ENCODE measurements at regions not wholly inside any gene's neighbourhood (a gene's known extent, or its start where the extent isn't known, plus 50 kb on each side); places are given as distances from the start of the nearest gene placed in this dataset.
"Not testable (repeated sequence)": the region's sequence is repeated elsewhere in the genome, so short reads cannot be mapped to it uniquely, and the experiment has no call there.

DNA sequence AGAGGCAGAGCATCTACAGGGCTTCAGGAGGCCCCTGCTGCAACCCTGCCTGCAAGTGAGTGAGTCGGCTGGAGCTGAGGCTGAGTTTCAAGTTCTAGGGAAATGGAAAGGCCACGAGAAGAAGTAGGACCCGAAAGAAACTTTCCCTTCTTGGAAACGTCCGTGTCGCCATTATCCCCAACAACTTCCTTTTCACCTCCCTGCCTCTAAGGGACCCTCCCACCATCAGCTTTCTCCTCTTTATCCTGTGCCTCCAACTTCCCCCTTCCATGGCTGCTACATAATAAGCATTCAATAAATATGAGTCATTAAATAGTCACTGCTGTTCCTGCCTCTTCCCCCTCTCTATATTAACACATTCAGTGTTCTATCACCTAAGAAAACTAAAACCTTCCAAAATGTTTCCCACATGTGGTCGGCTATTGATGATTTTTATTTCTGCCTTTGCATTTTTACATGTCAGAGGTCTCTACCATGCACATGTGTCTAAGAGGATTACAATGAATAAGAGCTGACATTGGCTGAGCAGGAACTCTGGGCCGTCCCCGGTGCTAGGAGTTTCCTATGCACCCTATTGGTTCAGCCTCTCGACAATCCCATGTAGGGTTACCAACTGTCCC is 115.9 kb upstream of the TNRC6C start:
- peak overlapping the region; percentile 10 for H3K4me3 ChIP-seq
- H3K27ac ChIP-seq (replicated peaks) = peak overlapping the region; percentile 79
- intact Hi-C loops (cut with micrococcal nuclease) = no loop called here
- H3K4me1 ChIP-seq = peaks cover 40% of the 10 kb centered on the region
- H3K9me3 ChIP-seq (replicated peaks) = no peaks in the 10 kb centered on the region
- TF ChIP-seq, protein P1, sequence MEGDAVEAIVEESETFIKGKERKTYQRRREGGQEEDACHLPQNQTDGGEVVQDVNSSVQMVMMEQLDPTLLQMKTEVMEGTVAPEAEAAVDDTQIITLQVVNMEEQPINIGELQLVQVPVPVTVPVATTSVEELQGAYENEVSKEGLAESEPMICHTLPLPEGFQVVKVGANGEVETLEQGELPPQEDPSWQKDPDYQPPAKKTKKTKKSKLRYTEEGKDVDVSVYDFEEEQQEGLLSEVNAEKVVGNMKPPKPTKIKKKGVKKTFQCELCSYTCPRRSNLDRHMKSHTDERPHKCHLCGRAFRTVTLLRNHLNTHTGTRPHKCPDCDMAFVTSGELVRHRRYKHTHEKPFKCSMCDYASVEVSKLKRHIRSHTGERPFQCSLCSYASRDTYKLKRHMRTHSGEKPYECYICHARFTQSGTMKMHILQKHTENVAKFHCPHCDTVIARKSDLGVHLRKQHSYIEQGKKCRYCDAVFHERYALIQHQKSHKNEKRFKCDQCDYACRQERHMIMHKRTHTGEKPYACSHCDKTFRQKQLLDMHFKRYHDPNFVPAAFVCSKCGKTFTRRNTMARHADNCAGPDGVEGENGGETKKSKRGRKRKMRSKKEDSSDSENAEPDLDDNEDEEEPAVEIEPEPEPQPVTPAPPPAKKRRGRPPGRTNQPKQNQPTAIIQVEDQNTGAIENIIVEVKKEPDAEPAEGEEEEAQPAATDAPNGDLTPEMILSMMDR (IDR thresholded peaks at IDR 0.05; ENCODE audit: borderline replicate concordance) = no peak
- no peaks in the 10 kb centered on the region for H3K36me3 ChIP-seq
- no peaks in the 10 kb centered on the region for H3K27me3 ChIP-seq (ENCODE audit: low read depth)
- no peak for DNase-seq

- H3K27me3 ChIP-seq (ENCODE audit: low read depth); H3K9me3 ChIP-seq (replicated peaks); H3K27ac ChIP-seq (replicated peaks); intact Hi-C loops (cut with micrococcal nuclease); H3K36me3 ChIP-seq; H3K4me3 ChIP-seq: not testable (repeated sequence)
- H3K4me1 ChIP-seq = peaks cover 40% of the 10 kb centered on the region
- DNase-seq = peak; percentile 1
Measured at GRCh38 chr17:77843255-77843895, 115.1 kb upstream of the TNRC6C start.

GRCh38 chr17:77843896-77844295 is 114.6 kb upstream of the TNRC6C start:
- Histone ChIP-seq H3K27me3 (ENCODE audit: low read depth) (no peaks in the 10 kb centered on the region), H3K36me3 (no peaks in the 10 kb centered on the region), H3K9me3 (replicated peaks) (no peaks in the 10 kb centered on the region), H3K4me1 (peaks cover 40% of the 10 kb centered on the region), H3K27ac (replicated peaks) (no peak overlapping the region), H3K4me3 (no peak overlapping the region)
- intact Hi-C loops (cut with micrococcal nuclease) = no loop called here
- DNase-seq = no peak
- TF ChIP-seq, protein P1 (IDR thresholded peaks at IDR 0.05; ENCODE audit: borderline replicate concordance) = no peak

DNA sequence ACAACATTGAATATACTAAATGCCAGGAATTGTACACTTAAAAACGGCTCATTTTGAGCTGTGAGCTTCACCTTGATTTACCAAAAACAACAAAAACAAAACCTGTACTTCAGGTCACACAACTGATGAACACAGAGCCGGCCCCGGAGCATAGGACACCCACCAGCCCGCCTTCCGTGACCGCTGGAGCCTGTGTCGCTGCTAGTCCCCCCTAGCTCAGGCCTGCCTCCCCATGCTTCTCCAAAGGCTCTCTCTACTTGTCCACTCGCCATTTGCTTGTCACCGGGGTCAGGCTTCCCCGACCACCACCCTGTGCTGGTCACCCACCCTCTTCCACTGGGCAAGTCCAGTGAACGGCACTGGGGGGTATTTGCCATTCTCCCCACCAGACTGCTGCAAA is 113.8 kb upstream of the TNRC6C start:
- peak; percentile 6 for DNase-seq
- intact Hi-C loops (cut with micrococcal nuclease) = no loop called here
- Histone ChIP-seq H3K4me1 (peaks cover 32% of the 10 kb centered on the region), H3K9me3 (replicated peaks) (no peaks in the 10 kb centered on the region), H3K27me3 (ENCODE audit: low read depth) (no peaks in the 10 kb centered on the region), H3K36me3 (no peaks in the 10 kb centered on the region), H3K27ac (replicated peaks) (no peak overlapping the region), H3K4me3 (no peak overlapping the region)
- TF ChIP-seq, protein P1 (IDR thresholded peaks at IDR 0.05; ENCODE audit: borderline replicate concordance) = no peak

- Histone ChIP-seq H3K9me3 (replicated peaks) (no peaks in the 10 kb centered on the region), H3K27ac (replicated peaks) (no peak overlapping the region), H3K4me1 (peaks cover 22% of the 10 kb centered on the region), H3K4me3 (no peak overlapping the region), H3K27me3 (ENCODE audit: low read depth) (no peaks in the 10 kb centered on the region), H3K36me3 (no peaks in the 10 kb centered on the region)
- TF ChIP-seq, protein P1 (IDR thresholded peaks at IDR 0.05; ENCODE audit: borderline replicate concordance) = no peak
- peak; percentile 5 for DNase-seq
- intact Hi-C loops (cut with micrococcal nuclease) = no loop called here
Measured at GRCh38 chr17:77845541-77846225, 112.8 kb upstream of the TNRC6C start.

Measured in left ventricle myocardium inferior (tissue), 1 donor.